Esophagus muscularis mucosa (tissue), 4 donors: ENCODE measurements at regions not wholly inside any gene's neighbourhood (a gene's known extent, or its start where the extent isn't known, plus 50 kb on each side); places are given as distances from the start of the nearest gene placed in this dataset.

Experiments used
- DNase-seq: peaks from one replicate; pipeline ENCODE4 v3.0.0-alpha.2; 2017; ENCODE audit errors: extremely low spot score
- H3K27ac ChIP-seq, 4 donors: fragments of 200-600 bp; sonication (generic); replicated peaks in 1 of 4; 1 replicate in 3 of 4; 2 replicates in 1 of 4; pipeline ENCODE4 v1.5.1; 2016 to 2019; ENCODE audit warnings: mild to moderate bottlenecking in 1 of 4
- H3K27me3 ChIP-seq, 4 donors: fragments of 200-600 bp; sonication (generic); one replicate each; pipeline versions ENCODE4 v1.5.1 to v1.6.0; 2016 to 2019
- H3K36me3 ChIP-seq, 4 donors: fragments of 200-600 bp; sonication (generic); one replicate each; pipeline ENCODE4 v1.5.1; 2016 to 2019
- H3K4me1 ChIP-seq, 4 donors: fragments of 200-600 bp; sonication (generic); one replicate each; pipeline ENCODE4 v1.5.1; 2016 to 2019
- H3K4me3 ChIP-seq, 4 donors: fragments of 200-600 bp; sonication (generic); 1 replicate in 2 of 4; 2 replicates in 2 of 4; pipeline ENCODE4 v1.5.1; 2016 to 2019; ENCODE audit warnings: mild to moderate bottlenecking in 4 of 4, moderate library complexity in 1 of 4
- H3K9me3 ChIP-seq, 4 donors: fragments of 200-600 bp; sonication (generic); 1 replicate in 3 of 4; 2 replicates in 1 of 4; pipeline ENCODE4 v1.5.1; 2016 to 2019
- EP300 ChIP-seq: sonication (generic); formaldehyde crosslinking; IDR thresholded peaks from one replicate; pipeline ENCODE4 v1.6.1; 2017; ENCODE audit warnings: antibody characterized with exemption
- POLR2A ChIP-seq: fragments of 450-650 bp; IDR thresholded peaks from one replicate; pipeline ENCODE4 v1.6.1; 2017; ENCODE audit warnings: antibody characterized with exemption, moderate library complexity, mild to moderate bottlenecking, low read depth
- POLR2AphosphoS5 ChIP-seq, 2 donors: sonication (generic); formaldehyde crosslinking; IDR thresholded peaks; one replicate each; pipeline ENCODE4 v1.6.1; 2017; ENCODE audit warnings: antibody characterized with exemption in 2 of 2
- WGBS: methylation state at CpG from one replicate; pipeline ENCODE4 v1.1.5; 2018; 5-methylcytosine and 5-hydroxymethylcytosine counted together
- intact Hi-C: fragments of 100-400 bp; cut with DNase I; formaldehyde crosslinking; loops from one replicate; pipeline ENCODE4 v1.15.1; 2023
- TF ChIP-seq, protein P1 (sequence below), 3 experiments: fragments of 200-600 bp in 2 of 3; fragments of 450-650 bp in 1 of 3; sonication (generic) in 2 of 3; IDR thresholded peaks; one replicate each; pipeline ENCODE4 v1.5.1; 2017 to 2019; ENCODE audit warnings: antibody characterized with exemption in 3 of 3, mild to moderate bottlenecking in 2 of 3, moderate library complexity in 1 of 3

GRCh38 chr3:139235192-139235591 is 108.6 kb upstream of the MRPS22 start:
- H3K27me3 ChIP-seq, result peaks cover 0 to 4% (median under 1%) of the 10 kb centered on the region in 4 donors
- H3K4me3 ChIP-seq, result no peak overlapping the region
- no peak for DNase-seq
- H3K36me3 ChIP-seq, result no peaks in the 10 kb centered on the region
- H3K4me1 ChIP-seq, result no peaks in the 10 kb centered on the region
- no peaks in the 10 kb centered on the region for H3K9me3 ChIP-seq
- intact Hi-C loops, result no loop called here
- H3K27ac ChIP-seq, result no peak overlapping the region
- TF ChIP-seq POLR2AphosphoS5 (IDR thresholded peaks at IDR 0.05) (no peak), EP300 (no peak), POLR2A (no peak)
- TF ChIP-seq, protein P1, sequence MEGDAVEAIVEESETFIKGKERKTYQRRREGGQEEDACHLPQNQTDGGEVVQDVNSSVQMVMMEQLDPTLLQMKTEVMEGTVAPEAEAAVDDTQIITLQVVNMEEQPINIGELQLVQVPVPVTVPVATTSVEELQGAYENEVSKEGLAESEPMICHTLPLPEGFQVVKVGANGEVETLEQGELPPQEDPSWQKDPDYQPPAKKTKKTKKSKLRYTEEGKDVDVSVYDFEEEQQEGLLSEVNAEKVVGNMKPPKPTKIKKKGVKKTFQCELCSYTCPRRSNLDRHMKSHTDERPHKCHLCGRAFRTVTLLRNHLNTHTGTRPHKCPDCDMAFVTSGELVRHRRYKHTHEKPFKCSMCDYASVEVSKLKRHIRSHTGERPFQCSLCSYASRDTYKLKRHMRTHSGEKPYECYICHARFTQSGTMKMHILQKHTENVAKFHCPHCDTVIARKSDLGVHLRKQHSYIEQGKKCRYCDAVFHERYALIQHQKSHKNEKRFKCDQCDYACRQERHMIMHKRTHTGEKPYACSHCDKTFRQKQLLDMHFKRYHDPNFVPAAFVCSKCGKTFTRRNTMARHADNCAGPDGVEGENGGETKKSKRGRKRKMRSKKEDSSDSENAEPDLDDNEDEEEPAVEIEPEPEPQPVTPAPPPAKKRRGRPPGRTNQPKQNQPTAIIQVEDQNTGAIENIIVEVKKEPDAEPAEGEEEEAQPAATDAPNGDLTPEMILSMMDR (IDR thresholded peaks at IDR 0.05), result no peak
- WGBS, result 55% methylated on average over 1 of the region's 1 CpG

DNA sequence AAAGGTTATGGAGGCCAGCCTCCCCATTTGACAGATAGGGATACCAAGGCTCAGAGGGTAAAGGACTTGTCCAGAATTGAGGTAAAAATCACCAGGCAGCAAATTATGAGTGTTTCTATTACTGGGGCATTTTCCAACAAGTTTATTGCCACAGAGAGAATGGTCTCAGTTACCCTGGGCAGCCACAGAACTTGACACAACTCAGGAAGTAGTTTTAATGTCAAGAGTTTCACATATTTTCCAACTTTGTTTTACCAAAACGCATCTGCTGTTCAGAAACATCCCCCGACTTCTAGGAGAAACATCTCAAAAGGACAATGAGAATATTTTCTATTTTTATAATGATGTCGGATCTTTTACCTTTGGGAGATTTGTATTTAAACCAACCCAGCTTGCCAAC is 107.5 kb upstream of the MRPS22 start:
- H3K36me3 ChIP-seq, result no peaks in the 10 kb centered on the region
- WGBS, result 71% methylated on average over 3 of the region's 3 CpGs
- peak; percentile 70 for DNase-seq
- no peaks in the 10 kb centered on the region for H3K4me1 ChIP-seq
- no peak for TF ChIP-seq POLR2AphosphoS5 (IDR thresholded peaks at IDR 0.05)
- no peak for TF ChIP-seq EP300
- TF ChIP-seq, protein P1 (IDR thresholded peaks at IDR 0.05), result no peak
- TF ChIP-seq POLR2A, result no peak
- H3K9me3 ChIP-seq, result no peaks in the 10 kb centered on the region
- H3K4me3 ChIP-seq, result no peak overlapping the region
- H3K27ac ChIP-seq, result no peak overlapping the region
- intact Hi-C loops, result no loop called here
- H3K27me3 ChIP-seq, result peaks cover 0 to 4% (median 2%) of the 10 kb centered on the region in 4 donors

- Histone ChIP-seq H3K9me3 (no peaks in the 10 kb centered on the region), H3K4me3 (no peak overlapping the region), H3K4me1 (no peaks in the 10 kb centered on the region), H3K27me3 (peaks cover 0 to 4% (median 2%) of the 10 kb centered on the region in 4 donors), H3K27ac (no peak overlapping the region), H3K36me3 (no peaks in the 10 kb centered on the region)
- intact Hi-C loops, result no loop called here
- WGBS, result 57% methylated on average over 12 of the region's 12 CpGs
- peak; percentile 68 for DNase-seq
- TF ChIP-seq POLR2A (no peak), EP300 (no peak), POLR2AphosphoS5 (IDR thresholded peaks at IDR 0.05) (no peak)
- TF ChIP-seq, protein P1 (IDR thresholded peaks at IDR 0.05), result no peak
Observed at GRCh38 chr3:139238281-139239030, 105.4 kb upstream of the MRPS22 start.

GRCh38 chr3:139239550-139239949 is 104.3 kb upstream of the MRPS22 start:
- no peak overlapping the region for H3K27ac ChIP-seq
- TF ChIP-seq, protein P1 (IDR thresholded peaks at IDR 0.05), result no peak
- TF ChIP-seq POLR2A, result no peak
- TF ChIP-seq POLR2AphosphoS5 (IDR thresholded peaks at IDR 0.05), result no peak
- no peak overlapping the region for H3K4me3 ChIP-seq
- H3K4me1 ChIP-seq, result no peaks in the 10 kb centered on the region
- intact Hi-C loops, result no loop called here
- H3K9me3 ChIP-seq, result no peaks in the 10 kb centered on the region
- no peak for DNase-seq
- peaks cover 0 to 4% (median 2%) of the 10 kb centered on the region in 4 donors for H3K27me3 ChIP-seq
- no peaks in the 10 kb centered on the region for H3K36me3 ChIP-seq

DNA sequence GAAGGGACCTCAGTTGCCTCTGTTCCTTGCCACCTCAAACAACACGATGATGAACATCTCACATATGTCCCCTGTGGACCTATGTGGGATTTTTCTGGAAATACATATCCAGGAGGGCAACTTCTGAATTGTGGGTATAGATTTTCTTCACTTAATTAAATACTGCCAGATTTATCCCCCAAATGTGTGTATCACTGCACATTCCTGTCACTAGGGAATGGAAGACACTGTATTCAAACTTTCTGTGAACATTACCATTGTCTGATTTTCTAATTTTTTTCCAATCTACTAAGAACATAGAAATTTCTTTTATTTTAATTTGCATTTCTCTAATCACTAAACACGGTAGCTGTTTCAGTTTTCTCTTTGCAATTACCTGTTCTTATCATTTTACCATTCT is 102.0 kb upstream of the MRPS22 start:
- TF ChIP-seq EP300, result no peak
- no peak for TF ChIP-seq POLR2A
- TF ChIP-seq, protein P1 (IDR thresholded peaks at IDR 0.05), result no peak
- no peak for TF ChIP-seq POLR2AphosphoS5 (IDR thresholded peaks at IDR 0.05)
- intact Hi-C loops, result no loop called here
- no peaks in the 10 kb centered on the region for H3K9me3 ChIP-seq
- H3K4me1 ChIP-seq, result no peaks in the 10 kb centered on the region
- DNase-seq, result no peak
- H3K27me3 ChIP-seq, result peaks cover 0 to 4% (median 2%) of the 10 kb centered on the region in 4 donors
- H3K27ac ChIP-seq, result no peak overlapping the region
- no peaks in the 10 kb centered on the region for H3K36me3 ChIP-seq
- no peak overlapping the region for H3K4me3 ChIP-seq
- WGBS, result 71% methylated on average over 2 of the region's 2 CpGs
